Large intestine (tissue), 3 donors: ENCODE measurements at regions not wholly inside any gene's neighbourhood (a gene's known extent, or its start where the extent isn't known, plus 50 kb on each side); places are given as distances from the start of the nearest gene placed in this dataset.

Source experiments
- DNase-seq, 2 donors: peaks; one replicate each; pipeline versions ENCODE4 v3.0.0 to v3.0.0-alpha.2; 2013
- H3K27ac ChIP-seq: one replicate; pipeline ENCODE4 v1.5.1; 2013; ENCODE audit warnings: low read length
- H3K27me3 ChIP-seq: 2 replicates; pipeline ENCODE4 v1.6.1; 2013; ENCODE audit warnings: low read length; ENCODE audit not compliant: control insufficient read depth, insufficient read depth
- H3K36me3 ChIP-seq: 2 replicates; pipeline ENCODE4 v1.6.1; 2013; ENCODE audit warnings: low read length; ENCODE audit not compliant: control insufficient read depth, insufficient read depth
- H3K4me1 ChIP-seq: one replicate; pipeline ENCODE4 v1.6.1; 2013; ENCODE audit warnings: low read length; ENCODE audit not compliant: control insufficient read depth, insufficient read depth
- H3K4me3 ChIP-seq: one replicate; pipeline ENCODE4 v1.5.1; 2013; ENCODE audit warnings: low read length
- H3K9me3 ChIP-seq: one replicate; pipeline ENCODE4 v1.6.1; 2013; ENCODE audit warnings: mild to moderate bottlenecking, low read depth, low read length, moderate library complexity; ENCODE audit not compliant: control insufficient read depth
- WGBS: methylation state at CpG from one replicate; pipeline ENCODE4 v1.1.5; 2013; ENCODE audit warnings: low lambda C conversion rate; ENCODE audit not compliant: insufficient coverage; 5-methylcytosine and 5-hydroxymethylcytosine counted together

DNA sequence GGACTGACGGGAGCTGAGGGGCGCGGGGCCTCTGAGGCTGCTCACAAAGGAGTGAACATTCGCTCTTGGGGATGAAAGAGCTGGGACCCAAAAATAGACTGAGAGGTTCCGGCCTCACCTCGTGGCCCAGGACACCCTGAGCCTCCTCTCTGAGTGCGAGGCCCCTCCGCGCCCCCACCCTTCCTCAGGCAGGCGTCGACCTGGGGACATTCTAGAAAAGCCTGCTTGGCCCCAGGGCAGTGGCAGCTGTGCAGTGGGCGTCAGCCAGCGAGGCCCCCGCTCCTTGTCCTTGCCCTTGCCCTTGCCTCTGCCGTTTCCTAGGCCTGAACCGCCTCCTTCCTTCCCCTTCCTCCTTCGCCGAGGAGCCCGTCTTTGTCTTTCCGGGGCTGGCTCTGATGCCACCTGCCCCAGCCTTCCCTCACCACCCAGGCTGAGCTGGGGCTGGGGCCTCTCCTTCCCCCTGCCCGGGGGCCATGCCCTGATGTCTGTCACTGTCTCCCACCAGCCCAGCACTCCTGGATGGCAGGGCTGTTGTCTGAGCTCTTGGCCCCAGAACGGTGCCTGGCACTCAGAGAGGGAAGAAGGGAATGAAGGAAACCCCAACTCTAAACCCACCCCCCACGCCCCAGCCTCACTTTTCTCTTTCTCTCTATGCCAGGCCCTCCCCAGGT lies 208.2 kb upstream of the RTL1 start:
- Histone ChIP-seq H3K4me3 (no peak overlapping the region), H3K27ac (no peak overlapping the region), H3K4me1 (no peaks in the 10 kb centered on the region), H3K36me3 (no peaks in the 10 kb centered on the region), H3K9me3 (no peaks in the 10 kb centered on the region), H3K27me3 (no peaks in the 10 kb centered on the region)
- WGBS: no CpG with 5 or more reads among the region's 23 CpGs
- DNase-seq: no peak

DNA sequence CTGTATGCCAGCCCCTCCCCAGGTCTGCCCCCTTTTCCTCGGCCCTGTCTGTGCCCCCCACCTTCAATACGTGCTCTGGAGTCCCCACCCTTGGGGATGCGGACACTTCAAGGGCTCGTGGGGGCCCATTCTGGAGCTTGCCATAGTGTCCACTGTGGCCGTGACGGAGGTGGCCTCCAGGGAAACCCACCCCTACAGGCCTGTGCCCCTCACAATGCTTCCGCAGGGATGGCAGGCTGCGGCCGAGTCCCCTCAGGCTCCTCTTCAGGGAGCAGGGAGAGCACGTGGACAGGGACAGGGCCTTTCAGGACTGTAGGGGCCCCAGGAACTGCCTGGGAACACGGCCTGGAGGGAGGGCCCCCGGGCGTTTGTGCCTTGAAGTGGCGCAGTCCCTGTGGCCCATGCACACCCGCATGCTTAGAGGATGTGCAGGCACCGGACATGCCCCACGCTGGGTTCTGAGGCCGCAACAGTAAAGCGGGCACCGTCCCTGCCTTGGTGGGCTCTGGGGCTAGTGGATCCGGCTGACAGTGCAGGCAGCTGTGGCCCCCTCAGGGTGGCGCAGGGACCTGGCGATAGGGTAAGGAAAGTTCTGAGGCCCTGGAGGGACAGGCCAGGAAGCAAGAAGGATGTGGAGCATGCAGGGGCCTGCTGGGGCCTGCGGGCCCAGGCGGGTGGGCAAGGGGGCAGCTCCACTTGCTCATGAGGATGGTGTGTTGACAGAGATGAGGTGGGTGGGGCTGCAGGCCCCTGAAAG lies 209.0 kb upstream of the RTL1 start:
- no CpG with 5 or more reads among the region's 25 CpGs for WGBS

DNA sequence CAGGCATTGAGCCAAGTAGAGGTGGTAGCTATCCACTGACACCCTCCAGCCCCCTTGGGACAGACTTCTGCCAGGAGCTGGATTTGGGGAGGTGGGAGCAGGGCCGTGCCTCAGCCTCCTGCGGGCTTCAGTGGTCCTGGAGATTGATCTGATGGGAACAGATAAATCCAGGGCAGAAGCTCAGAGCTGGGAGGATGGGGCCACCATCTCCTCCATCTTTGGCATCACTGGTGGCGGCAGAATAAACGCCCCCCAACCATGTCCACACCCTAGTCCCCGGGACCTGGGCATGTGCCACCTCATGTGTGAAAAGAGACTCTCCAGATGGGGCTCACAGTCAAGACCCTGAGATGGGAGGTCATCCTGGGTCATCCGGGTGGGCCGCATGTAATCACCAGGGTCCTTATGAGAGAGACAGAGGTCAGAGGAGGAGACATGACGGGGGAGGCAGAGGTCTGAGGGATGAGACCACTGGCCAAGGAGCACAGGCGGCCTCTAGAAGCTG lies 209.6 kb upstream of the RTL1 start:
- WGBS: no CpG with 5 or more reads among the region's 9 CpGs
- DNase-seq: no peak
- no peaks in the 10 kb centered on the region for H3K4me1 ChIP-seq
- H3K36me3 ChIP-seq: no peaks in the 10 kb centered on the region
- H3K27me3 ChIP-seq: no peaks in the 10 kb centered on the region
- H3K9me3 ChIP-seq: no peaks in the 10 kb centered on the region
- no peak overlapping the region for H3K27ac ChIP-seq
- H3K4me3 ChIP-seq: no peak overlapping the region

More for the DNA sequence above, 209.0 kb upstream of the RTL1 start:
- no peaks in the 10 kb centered on the region for H3K9me3 ChIP-seq
- no peak overlapping the region for H3K4me3 ChIP-seq
- no peak for DNase-seq
- no peaks in the 10 kb centered on the region for H3K4me1 ChIP-seq
- no peaks in the 10 kb centered on the region for H3K36me3 ChIP-seq
- no peak overlapping the region for H3K27ac ChIP-seq
- no peaks in the 10 kb centered on the region for H3K27me3 ChIP-seq

DNA sequence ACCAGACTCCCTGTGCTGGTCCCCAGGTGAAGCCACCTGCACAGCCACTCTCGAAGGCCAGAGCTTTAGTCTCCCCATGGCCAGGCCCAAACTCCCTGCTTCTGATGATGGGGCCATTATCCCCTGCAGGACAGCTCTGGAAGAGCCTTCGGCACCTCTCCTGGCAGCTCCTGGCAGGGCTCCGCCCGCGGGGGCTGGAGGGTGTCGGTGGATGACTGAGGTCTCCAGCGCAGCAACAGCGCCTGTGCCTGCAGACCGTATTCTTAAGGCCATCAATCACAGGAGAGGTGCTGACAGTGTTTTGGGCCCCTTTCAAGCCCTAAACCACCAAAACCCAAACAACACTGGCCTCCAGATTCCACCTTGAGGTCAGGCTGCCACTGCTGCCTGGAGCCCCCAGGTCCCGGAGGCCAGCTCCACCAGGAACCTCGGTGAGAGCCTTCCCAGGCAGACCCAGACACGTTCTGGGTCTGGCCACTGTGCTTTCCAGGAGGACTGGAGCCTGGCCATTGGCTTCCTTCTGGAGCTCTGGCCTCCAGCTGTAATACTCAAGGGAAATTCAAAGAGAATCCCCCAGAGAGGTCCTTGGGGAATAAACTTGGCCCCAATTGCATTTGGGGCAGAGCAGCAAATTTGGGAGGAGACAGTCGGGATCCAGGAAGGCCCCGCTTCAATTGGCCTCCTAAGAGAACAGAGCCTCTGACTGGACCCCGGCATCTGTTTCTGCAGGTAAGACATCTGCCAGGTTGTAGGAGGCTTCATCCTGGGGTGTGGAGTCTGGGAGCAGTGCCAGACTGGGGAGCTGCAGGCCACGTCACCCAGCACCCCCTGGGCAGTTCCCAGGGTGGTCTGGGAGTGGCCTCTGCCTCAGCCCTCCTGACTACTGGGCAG lies 210.6 kb upstream of the RTL1 start:
- H3K9me3 ChIP-seq: no peaks in the 10 kb centered on the region
- no CpG with 5 or more reads among the region's 16 CpGs for WGBS
- DNase-seq: no peak

DNA sequence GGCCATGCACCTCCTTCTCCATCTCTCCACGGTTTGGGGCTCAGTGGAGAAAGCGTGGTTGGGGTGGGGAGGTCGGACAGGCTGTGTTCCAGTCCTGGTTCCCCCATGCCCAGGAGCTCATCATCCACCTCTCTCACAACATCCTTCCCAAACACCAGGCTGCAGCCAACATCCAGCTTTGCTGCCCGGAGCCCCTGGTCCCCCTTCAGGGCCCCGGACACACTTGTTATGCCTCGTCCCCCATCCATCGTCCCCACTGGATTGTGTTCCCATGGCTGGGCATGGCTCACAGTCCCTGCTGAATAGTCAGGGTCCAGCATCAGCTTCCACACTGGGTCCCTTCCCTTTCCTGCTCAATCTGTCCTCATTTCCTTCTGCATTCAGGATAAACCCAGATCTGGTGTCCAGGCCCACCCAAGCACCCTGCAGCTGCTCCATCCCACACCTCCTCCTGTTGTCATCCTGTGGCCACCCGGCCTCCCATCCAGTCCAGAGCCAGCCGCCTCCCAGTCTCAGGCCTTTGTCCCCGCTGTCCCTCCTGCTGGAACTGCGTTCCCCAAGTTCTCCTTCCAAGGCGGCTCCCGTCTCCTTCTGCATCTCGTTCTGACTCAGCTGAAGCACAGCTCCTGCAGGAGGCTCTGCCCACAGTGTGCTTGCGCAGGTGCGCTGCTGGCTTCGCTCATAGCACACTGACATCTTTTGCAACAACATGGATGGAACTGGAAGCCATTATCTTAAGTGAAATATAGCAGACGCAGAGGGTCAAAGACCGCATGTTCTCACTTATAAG lies 211.4 kb upstream of the RTL1 start:
- no peaks in the 10 kb centered on the region for H3K9me3 ChIP-seq
- WGBS: 100% methylated on average over 1 of the region's 19 CpGs
- no peak overlapping the region for H3K4me3 ChIP-seq
- no peaks in the 10 kb centered on the region for H3K36me3 ChIP-seq
- no peak overlapping the region for H3K27ac ChIP-seq
- H3K4me1 ChIP-seq: no peaks in the 10 kb centered on the region
- no peak for DNase-seq
- H3K27me3 ChIP-seq: no peaks in the 10 kb centered on the region

More for the DNA sequence above, 210.6 kb upstream of the RTL1 start:
- H3K4me3 ChIP-seq: no peak overlapping the region
- no peaks in the 10 kb centered on the region for H3K27me3 ChIP-seq
- H3K4me1 ChIP-seq: no peaks in the 10 kb centered on the region
- H3K27ac ChIP-seq: no peak overlapping the region
- H3K36me3 ChIP-seq: no peaks in the 10 kb centered on the region

DNA sequence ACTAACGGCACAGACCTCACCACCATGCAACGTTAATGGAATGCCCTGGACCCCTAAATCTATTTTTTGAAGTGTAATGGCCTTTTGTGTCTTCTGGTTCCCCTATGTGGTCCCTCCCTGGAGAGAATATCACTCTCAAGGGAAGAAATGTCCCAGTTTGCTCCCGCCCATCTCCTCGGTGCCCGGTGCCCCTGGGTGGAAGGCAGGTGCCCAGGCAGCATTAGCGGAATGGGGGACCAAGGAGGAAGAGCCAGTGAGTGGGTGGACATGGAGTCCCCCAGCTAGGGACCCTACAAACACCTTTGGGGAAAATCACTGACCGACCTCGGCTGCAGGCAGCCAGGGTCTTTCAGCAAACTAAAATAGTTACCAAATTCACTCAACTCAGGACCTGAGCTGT lies 212.1 kb upstream of the RTL1 start:
- no CpG with 5 or more reads among the region's 8 CpGs for WGBS
- no peak for DNase-seq

DNA sequence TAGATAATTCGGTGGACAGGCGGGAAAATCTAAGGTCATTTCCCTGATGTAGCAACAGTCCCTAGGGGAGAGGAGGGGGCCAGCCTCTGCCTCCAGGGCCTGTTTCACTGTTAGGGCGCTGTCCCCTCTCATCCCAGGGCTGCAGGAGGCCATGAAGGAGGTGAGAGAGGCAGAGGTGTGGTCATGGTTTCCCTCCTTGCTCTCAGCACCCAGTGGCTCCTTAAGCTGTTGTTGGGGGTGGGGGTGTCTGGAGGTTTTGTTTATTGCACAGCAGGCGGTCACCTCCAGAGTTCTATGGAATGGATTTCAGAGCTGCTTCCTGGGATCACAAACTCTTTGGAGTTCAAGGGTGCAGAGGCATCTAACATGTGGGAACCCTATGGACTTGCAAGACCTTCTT lies 212.5 kb upstream of the RTL1 start:
- H3K9me3 ChIP-seq: no peaks in the 10 kb centered on the region
- no peaks in the 10 kb centered on the region for H3K27me3 ChIP-seq
- WGBS: no CpG with 5 or more reads among the region's 4 CpGs
- no peaks in the 10 kb centered on the region for H3K4me1 ChIP-seq
- no peak overlapping the region for H3K4me3 ChIP-seq
- no peaks in the 10 kb centered on the region for H3K36me3 ChIP-seq
- no peak for DNase-seq
- H3K27ac ChIP-seq: no peak overlapping the region

More for the DNA sequence above, 212.1 kb upstream of the RTL1 start:
- Histone ChIP-seq H3K27me3 (no peaks in the 10 kb centered on the region), H3K4me3 (no peak overlapping the region), H3K27ac (no peak overlapping the region), H3K4me1 (no peaks in the 10 kb centered on the region), H3K9me3 (no peaks in the 10 kb centered on the region), H3K36me3 (no peaks in the 10 kb centered on the region)

DNA sequence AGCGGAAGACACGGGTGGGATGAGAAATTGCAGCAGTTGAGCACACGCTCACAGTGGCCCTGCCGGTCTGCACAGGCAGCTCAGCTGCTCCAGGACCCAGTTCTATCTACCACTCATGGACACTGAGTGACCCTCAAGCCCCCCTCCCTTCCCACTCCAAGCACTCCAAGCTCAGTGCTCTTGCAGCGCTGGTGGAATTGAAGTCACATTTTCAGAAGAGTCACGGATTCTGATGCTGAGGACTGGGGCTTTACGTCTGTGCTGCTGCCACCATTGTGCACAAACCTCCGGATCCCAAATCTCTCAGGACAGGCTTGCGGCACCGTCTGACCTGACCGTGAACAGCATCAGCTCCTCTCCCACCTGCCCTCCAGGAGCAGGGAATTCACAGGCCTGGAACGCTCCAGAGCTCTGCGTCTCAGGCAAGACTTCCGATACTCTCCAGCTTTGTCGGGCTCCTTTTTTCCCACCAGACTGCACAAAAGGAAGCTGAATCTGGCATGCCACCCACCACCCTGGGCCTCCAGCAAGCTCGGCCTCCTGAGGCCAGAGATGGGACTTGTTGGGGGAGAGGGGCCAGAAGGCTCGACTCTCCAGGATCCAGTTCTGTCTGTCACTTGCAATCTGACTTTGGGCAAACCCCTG lies 213.1 kb upstream of the RTL1 start:
- WGBS: no CpG with 5 or more reads among the region's 17 CpGs

DNA sequence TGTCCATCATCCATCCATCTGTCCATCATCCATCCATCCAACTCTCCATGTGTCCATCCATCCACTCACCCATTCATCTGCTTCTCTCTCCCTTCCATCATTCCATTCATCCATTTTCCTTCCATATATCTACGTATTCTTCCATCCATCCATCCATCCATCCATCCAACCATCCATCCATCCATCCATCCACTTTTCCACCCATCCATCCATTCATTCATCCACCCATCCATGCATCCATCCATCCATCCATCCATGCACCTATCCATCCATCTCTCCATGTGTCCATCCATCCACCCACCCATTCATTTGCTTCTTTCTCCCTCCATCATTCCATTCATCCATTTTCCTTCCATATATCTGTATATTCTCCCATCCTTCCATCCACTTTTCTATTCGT lies 214.0 kb upstream of the RTL1 start:
- Histone ChIP-seq H3K27ac (no peak overlapping the region), H3K9me3 (no peaks in the 10 kb centered on the region), H3K36me3 (no peaks in the 10 kb centered on the region), H3K4me1 (no peaks in the 10 kb centered on the region), H3K27me3 (no peaks in the 10 kb centered on the region), H3K4me3 (no peak overlapping the region)
- no peak for DNase-seq
- WGBS: 83% methylated on average over 2 of the region's 2 CpGs

More for the DNA sequence above, 213.1 kb upstream of the RTL1 start:
- H3K4me3 ChIP-seq: no peak overlapping the region
- no peak for DNase-seq
- H3K27me3 ChIP-seq: no peaks in the 10 kb centered on the region
- no peaks in the 10 kb centered on the region for H3K4me1 ChIP-seq
- no peak overlapping the region for H3K27ac ChIP-seq
- H3K36me3 ChIP-seq: no peaks in the 10 kb centered on the region
- no peaks in the 10 kb centered on the region for H3K9me3 ChIP-seq
